T-cell (primary cell): ENCODE measurements at regions not wholly inside any gene's neighbourhood (a gene's known extent, or its start where the extent isn't known, plus 50 kb on each side); places are given as distances from the start of the nearest gene placed in this dataset.

ENCODE experiments used
- ATAC-seq, 4 experiments: fragments of 200-7000 bp in 3 of 4; fragments of 150-1000 bp in 1 of 4; cut with Tn5 transposase; replicated peaks in 1 of 4; 1 replicate in 3 of 4; 2 replicates in 1 of 4; pipeline ENCODE4 v1.10.0; 2021; ENCODE audit warnings: moderate library complexity in 3 of 4, mild to moderate bottlenecking in 2 of 4, moderate number of reproducible peaks in 1 of 4
- CTCF ChIA-PET, 2 donors: fragments of 300-600 bp; sonication (Branson Sonifier 250); formaldehyde crosslinking; loops; one replicate each; lab custom pipeline; 2022; ENCODE audit warnings: antibody characterized with exemption in 2 of 2; lab: Charles Lee
- POLR2A ChIA-PET, 2 donors: fragments of 300-600 bp; sonication (Branson Sonifier 250); formaldehyde crosslinking; loops; one replicate each; lab custom pipeline; 2022; ENCODE audit warnings: antibody characterized with exemption in 2 of 2; lab: Charles Lee
- DNase-seq, 35 experiments: peaks; one replicate each; pipeline versions ENCODE4 v3.0.0 to v3.0.0-alpha.2; 2013 to 2023
- H3K27ac ChIP-seq: one replicate; pipeline ENCODE4 v1.5.1; 2013; ENCODE audit warnings: low read length
- H3K27me3 ChIP-seq, 2 experiments: replicated peaks in 1 of 2; 1 replicate in 1 of 2; 2 replicates in 1 of 2; pipeline versions ENCODE4 v1.6.1 to v1.7.0; 2013; ENCODE audit warnings: low read length in 1 of 2, mixed read lengths in 1 of 2; ENCODE audit not compliant: control insufficient read depth in 2 of 2, insufficient read depth in 2 of 2; ENCODE audit errors: extremely low read depth in 1 of 2
- H3K36me3 ChIP-seq, 2 donors: 1 replicate in 1 of 2; 2 replicates in 1 of 2; pipeline versions ENCODE4 v1.6.1 to v1.7.0; 2013; ENCODE audit warnings: low read length in 1 of 2; ENCODE audit not compliant: control insufficient read depth in 2 of 2, insufficient read depth in 1 of 2; ENCODE audit errors: extremely low read depth in 1 of 2
- H3K4me1 ChIP-seq, 2 experiments: 1 replicate in 1 of 2; 2 replicates in 1 of 2; pipeline versions ENCODE4 v1.6.1 to v1.7.0; 2013; ENCODE audit warnings: low read length in 2 of 2, mixed read lengths in 1 of 2; ENCODE audit not compliant: insufficient read depth in 2 of 2, control insufficient read depth in 1 of 2; ENCODE audit errors: extremely low read depth in 1 of 2
- H3K4me3 ChIP-seq, 2 donors: 1 replicate in 1 of 2; 2 replicates in 1 of 2; pipeline versions ENCODE4 v1.5.1 to v1.7.0; 2013; ENCODE audit warnings: mild to moderate bottlenecking in 2 of 2, low read length in 1 of 2, moderate library complexity in 1 of 2; ENCODE audit not compliant: control insufficient read depth in 1 of 2; ENCODE audit errors: extremely low read depth in 1 of 2
- H3K9me3 ChIP-seq: 2 replicates; pipeline ENCODE4 v1.7.0; 2013
- H3K27ac Mint-ChIP-seq, 2 donors: one replicate each; pipeline ENCODE4 v1.8.0; 2020 to 2021; ENCODE audit warnings: mild to moderate bottlenecking in 2 of 2, mixed read lengths in 2 of 2
- H3K27me3 Mint-ChIP-seq, 2 donors: one replicate each; pipeline ENCODE4 v1.8.0; 2021 to 2022; ENCODE audit warnings: mixed read lengths in 2 of 2
- H3K36me3 Mint-ChIP-seq: one replicate; pipeline ENCODE4 v1.8.0; 2021; ENCODE audit warnings: mixed read lengths
- H3K4me1 Mint-ChIP-seq, 3 donors: one replicate each; pipeline ENCODE4 v1.8.0; 2020 to 2022; ENCODE audit warnings: mixed read lengths in 3 of 3, mild to moderate bottlenecking in 1 of 3
- H3K4me3 Mint-ChIP-seq, 3 donors: one replicate each; pipeline ENCODE4 v1.8.0; 2020 to 2022; ENCODE audit warnings: mild to moderate bottlenecking in 3 of 3, mixed read lengths in 3 of 3, moderate library complexity in 3 of 3
- H3K9me3 Mint-ChIP-seq, 3 donors: one replicate each; pipeline ENCODE4 v1.8.0; 2020 to 2022; ENCODE audit warnings: mixed read lengths in 3 of 3
- WGBS: methylation state at CpG from one replicate; pipeline ENCODE4 v1.1.5; 2013; ENCODE audit warnings: missing lambda C conversion rate; ENCODE audit not compliant: insufficient coverage; 5-methylcytosine and 5-hydroxymethylcytosine counted together

DNA sequence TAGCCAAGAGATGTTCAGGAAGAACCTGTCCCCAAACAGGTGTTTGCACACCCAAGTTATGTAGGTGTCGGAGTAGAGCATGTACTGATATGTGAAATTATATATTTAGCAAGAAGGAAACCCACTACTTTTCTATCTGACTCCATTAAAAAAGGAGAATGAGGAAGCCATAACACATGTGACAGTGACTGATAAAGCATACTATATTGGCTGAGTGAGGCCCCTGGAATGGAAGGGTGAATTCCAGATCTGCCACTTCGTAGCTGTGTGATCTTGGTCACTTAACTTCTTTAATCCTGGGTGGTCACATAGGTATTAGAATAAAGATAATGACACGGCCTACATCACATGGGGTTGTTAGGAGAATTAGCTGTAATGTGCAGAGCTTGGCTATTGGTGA, 116.0 kb upstream of the MAN2A1 start:
- ATAC-seq (no peak), DNase-seq (no peak)
- Histone ChIP-seq H3K27ac (no peak overlapping the region), H3K36me3 (no peaks in the 10 kb centered on the region), H3K9me3 (no peaks in the 10 kb centered on the region), H3K4me3 (no peak overlapping the region), H3K27me3 (no peaks in the 10 kb centered on the region), H3K4me1 (no peaks in the 10 kb centered on the region)
- Mint-ChIP-seq H3K9me3 (no peaks in the 10 kb centered on the region), H3K27ac (no peak overlapping the region), H3K36me3 (no peaks in the 10 kb centered on the region), H3K4me1 (no peaks in the 10 kb centered on the region), H3K27me3 (peaks cover 0 to 3% of the 10 kb centered on the region in 2 donors), H3K4me3 (no peak overlapping the region)
- WGBS, result 76% methylated on average over 2 of the region's 3 CpGs
- ChIA-PET CTCF (no interaction called here), POLR2A (no interaction called here)

GRCh38 chr5:109573256-109573655, 116.5 kb upstream of the MAN2A1 start:
- H3K9me3 Mint-ChIP-seq, result no peaks in the 10 kb centered on the region
- H3K27ac ChIP-seq, result no peak overlapping the region
- H3K4me1 ChIP-seq, result no peaks in the 10 kb centered on the region
- H3K4me1 Mint-ChIP-seq, result no peaks in the 10 kb centered on the region
- DNase-seq (no peak), ATAC-seq (no peak)
- H3K9me3 ChIP-seq, result no peaks in the 10 kb centered on the region
- CTCF ChIA-PET, result no interaction called here
- 90% methylated on average over 3 of the region's 4 CpGs for WGBS
- H3K27me3 ChIP-seq, result no peaks in the 10 kb centered on the region
- H3K4me3 Mint-ChIP-seq, result no peak overlapping the region
- POLR2A ChIA-PET, result no interaction called here
- peaks cover 0 to 3% of the 10 kb centered on the region in 2 donors for H3K27me3 Mint-ChIP-seq
- no peaks in the 10 kb centered on the region for H3K36me3 ChIP-seq
- H3K4me3 ChIP-seq, result no peak overlapping the region
- H3K27ac Mint-ChIP-seq, result no peak overlapping the region
- H3K36me3 Mint-ChIP-seq, result no peaks in the 10 kb centered on the region

DNA sequence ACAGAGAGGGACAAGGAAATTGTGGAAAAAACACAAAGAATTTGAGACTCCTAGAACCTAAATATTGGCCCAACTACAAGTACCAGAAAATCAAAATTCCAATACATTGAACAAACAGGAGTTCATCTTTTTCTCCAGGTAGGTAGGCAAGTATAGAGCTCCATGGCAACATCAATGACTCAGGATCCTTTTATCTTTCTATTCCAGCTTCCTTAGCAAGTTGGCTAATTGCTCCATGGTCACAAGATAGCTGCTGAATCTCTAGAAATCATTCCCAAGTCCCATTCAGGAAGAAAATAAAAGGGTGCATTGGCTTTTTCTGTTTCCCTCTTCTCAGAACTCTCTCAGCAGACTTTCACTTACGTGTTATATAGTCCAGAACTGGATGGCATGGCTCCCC, 117.9 kb upstream of the MAN2A1 start:
- H3K9me3 Mint-ChIP-seq, result no peaks in the 10 kb centered on the region
- no CpG with 5 or more reads among the region's 1 CpG for WGBS
- H3K27me3 ChIP-seq, result no peaks in the 10 kb centered on the region
- H3K27ac Mint-ChIP-seq, result no peak overlapping the region
- no peak overlapping the region for H3K4me3 ChIP-seq
- H3K4me1 Mint-ChIP-seq, result no peaks in the 10 kb centered on the region
- ATAC-seq (no peak), DNase-seq (no peak)
- no peaks in the 10 kb centered on the region for H3K36me3 ChIP-seq
- peaks cover 0 to 3% of the 10 kb centered on the region in 2 donors for H3K27me3 Mint-ChIP-seq
- CTCF ChIA-PET, result no interaction called here
- H3K4me3 Mint-ChIP-seq, result no peak overlapping the region
- H3K36me3 Mint-ChIP-seq, result no peaks in the 10 kb centered on the region
- no peak overlapping the region for H3K27ac ChIP-seq
- H3K4me1 ChIP-seq, result no peaks in the 10 kb centered on the region
- H3K9me3 ChIP-seq, result no peaks in the 10 kb centered on the region
- POLR2A ChIA-PET, result interaction anchor here in 1 of 2 donors (0.6 kb wide), 1 partner anchor 606 kb away, joined by 3 read pairs; no protein-coding TSS in a partner anchor

DNA sequence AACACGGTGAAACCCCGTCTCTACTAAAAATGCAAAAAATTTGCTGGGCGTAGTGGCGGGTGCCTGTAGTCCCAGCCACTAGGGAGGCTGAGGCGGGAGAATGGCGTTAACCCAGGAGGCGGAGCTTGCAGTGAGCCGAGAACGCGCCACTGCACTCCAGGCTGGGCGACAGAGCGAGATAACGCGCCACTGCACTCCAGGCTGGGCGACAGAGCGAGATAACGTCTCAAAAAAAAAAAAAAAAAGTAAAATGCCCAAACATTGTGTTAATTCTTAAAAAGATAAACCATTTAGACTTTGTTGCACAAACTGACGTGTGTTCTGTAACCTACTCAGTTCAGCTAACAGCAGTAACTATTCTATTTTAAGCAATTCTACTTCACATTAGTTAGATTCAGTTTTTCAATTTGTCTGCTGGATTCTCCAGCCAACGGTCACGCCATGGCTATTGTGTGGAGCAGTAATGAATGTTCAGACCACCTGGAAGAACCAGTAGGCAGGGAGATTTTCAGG, 119.3 kb upstream of the MAN2A1 start:
- POLR2A ChIA-PET, result no interaction called here

DNA sequence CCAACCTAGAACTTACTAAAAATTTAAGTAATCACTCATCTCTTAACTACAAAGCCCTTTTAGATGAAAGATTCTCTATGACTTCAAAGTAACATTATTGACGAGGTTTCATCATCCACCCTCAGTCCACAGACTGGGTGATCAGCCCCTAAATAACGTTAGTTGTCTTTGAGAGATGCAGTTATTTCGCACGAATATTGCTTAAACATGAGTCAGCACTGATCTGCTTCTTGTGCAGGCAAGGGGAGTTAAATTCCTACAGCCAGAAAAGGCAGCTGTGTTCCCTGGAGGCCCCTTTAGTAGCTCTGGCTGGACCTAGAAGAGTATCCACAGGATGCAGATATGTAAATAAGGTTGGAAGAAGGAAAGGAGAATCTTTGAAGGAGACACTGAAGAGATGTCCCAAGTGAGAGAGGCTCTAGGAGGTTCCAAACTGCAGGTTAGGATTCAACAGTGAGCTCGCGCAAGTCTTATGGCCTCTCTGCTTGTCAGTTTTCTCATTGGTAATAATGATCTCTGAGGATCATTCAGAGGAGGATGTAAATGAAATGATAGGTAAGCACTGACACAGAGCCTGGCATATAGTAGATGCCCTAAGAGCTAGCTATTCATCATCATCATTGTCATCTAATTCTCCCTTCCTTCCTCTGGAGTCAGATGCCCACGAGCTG, 122.2 kb upstream of the MAN2A1 start:
- Mint-ChIP-seq H3K36me3 (no peaks in the 10 kb centered on the region), H3K4me1 (no peaks in the 10 kb centered on the region), H3K4me3 (no peak overlapping the region), H3K9me3 (no peaks in the 10 kb centered on the region), H3K27me3 (peaks cover 0 to 3% of the 10 kb centered on the region in 2 donors), H3K27ac (no peak overlapping the region)
- DNase-seq (no peak), ATAC-seq (no peak)
- Histone ChIP-seq H3K4me3 (no peak overlapping the region), H3K9me3 (no peaks in the 10 kb centered on the region), H3K36me3 (no peaks in the 10 kb centered on the region), H3K4me1 (no peaks in the 10 kb centered on the region), H3K27ac (no peak overlapping the region), H3K27me3 (no peaks in the 10 kb centered on the region)
- POLR2A ChIA-PET, result interaction anchor here in 1 of 2 donors (0.7 to 1.2 kb wide), 2 partner anchors 56 to 290 kb away, joined by 3 to 5 read pairs; no protein-coding TSS in a partner anchor
- CTCF ChIA-PET, result no interaction called here
- 75% methylated on average over 3 of the region's 7 CpGs for whole genome bisulfite sequencing

More for the DNA sequence above, 119.3 kb upstream of the MAN2A1 start:
- no peaks in the 10 kb centered on the region for H3K4me1 Mint-ChIP-seq
- 95% methylated on average over 6 of the region's 20 CpGs for WGBS
- H3K27ac Mint-ChIP-seq, result no peak overlapping the region
- no peaks in the 10 kb centered on the region for H3K36me3 ChIP-seq
- H3K36me3 Mint-ChIP-seq, result no peaks in the 10 kb centered on the region
- no peaks in the 10 kb centered on the region for H3K9me3 ChIP-seq
- no peaks in the 10 kb centered on the region for H3K4me1 ChIP-seq
- no peak overlapping the region for H3K27ac ChIP-seq
- CTCF ChIA-PET, result no interaction called here
- no peak overlapping the region for H3K4me3 ChIP-seq
- H3K9me3 Mint-ChIP-seq, result no peaks in the 10 kb centered on the region
- ATAC-seq, result no peak
- no peak overlapping the region for H3K4me3 Mint-ChIP-seq
- H3K27me3 Mint-ChIP-seq, result peaks cover 0 to 3% of the 10 kb centered on the region in 2 donors
- H3K27me3 ChIP-seq, result no peaks in the 10 kb centered on the region
- DNase-seq, result no peak

DNA sequence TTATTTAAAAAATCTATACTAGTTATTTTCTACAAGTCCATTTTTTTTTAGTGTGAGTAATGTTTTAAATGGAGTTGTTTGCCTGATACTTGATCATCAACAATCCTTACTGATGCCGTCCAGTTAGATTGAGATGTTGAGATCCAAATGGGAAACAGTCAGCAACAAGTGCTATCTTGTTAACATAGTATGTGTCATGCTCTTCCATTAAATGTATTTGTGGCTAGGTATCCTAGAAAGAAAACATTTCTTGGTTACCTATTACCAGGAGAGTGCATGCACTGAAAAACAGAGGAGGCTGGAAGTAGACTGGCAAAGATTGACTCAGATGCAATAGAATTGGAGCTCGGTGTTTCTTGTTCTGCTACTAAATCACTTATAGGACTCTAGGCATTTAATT, 123.4 kb upstream of the MAN2A1 start:
- POLR2A ChIA-PET, result interaction anchor here in 1 of 2 donors (0.7 kb wide), 1 partner anchor 62 kb away, joined by 4 read pairs; no protein-coding TSS in a partner anchor
- H3K9me3 Mint-ChIP-seq, result no peaks in the 10 kb centered on the region
- no peak overlapping the region for H3K4me3 Mint-ChIP-seq
- no peaks in the 10 kb centered on the region for H3K4me1 ChIP-seq
- peaks cover 0 to 3% of the 10 kb centered on the region in 2 donors for H3K27me3 Mint-ChIP-seq
- H3K4me3 ChIP-seq, result no peak overlapping the region
- H3K27me3 ChIP-seq, result no peaks in the 10 kb centered on the region
- no peak overlapping the region for H3K27ac Mint-ChIP-seq
- no peaks in the 10 kb centered on the region for H3K9me3 ChIP-seq
- H3K36me3 ChIP-seq, result no peaks in the 10 kb centered on the region
- ATAC-seq (no peak), DNase-seq (no peak)
- no peak overlapping the region for H3K27ac ChIP-seq
- WGBS, result no CpG with 5 or more reads among the region's 2 CpGs
- no peaks in the 10 kb centered on the region for H3K36me3 Mint-ChIP-seq
- no peaks in the 10 kb centered on the region for H3K4me1 Mint-ChIP-seq
- CTCF ChIA-PET, result no interaction called here
